OCI-LY3 (cell line): ENCODE measurements at regions not wholly inside any gene's neighbourhood (a gene's known extent, or its start where the extent isn't known, plus 50 kb on each side); places are given as distances from the start of the nearest gene placed in this dataset.

Source experiments
- H2AFZ ChIP-seq: fragments of 200-600, 300-600 bp; shearing (Covaris generic); 2 replicates; pipeline ENCODE4 v1.6.0; 2014; ENCODE audit warnings: antibody characterized with exemption, low read depth, low read length
- H3K27ac ChIP-seq: fragments of 200-600, 300-600 bp; sonication (generic); 2 replicates; pipeline ENCODE4 v1.5.1; 2014; ENCODE audit warnings: mild to moderate bottlenecking, low read length, moderate library complexity, mixed read lengths
- H3K27me3 ChIP-seq: fragments of 200-600, 300-600 bp; sonication (generic); 2 replicates; pipeline ENCODE4 v1.6.1; 2014; ENCODE audit warnings: low read depth, low read length, mixed read lengths
- H3K36me3 ChIP-seq: fragments of 200-600, 300-600 bp; sonication (generic); replicated peaks from 2 replicates; pipeline ENCODE3; 2014; ENCODE audit warnings: low read depth, low read length, mixed read lengths
- H3K4me1 ChIP-seq: fragments of 300-600, 200-600 bp; sonication (generic); 2 replicates; pipeline ENCODE4 v1.6.1; 2014; ENCODE audit warnings: low read length, mixed read lengths
- H3K4me2 ChIP-seq: fragments of 200-600, 300-600 bp; sonication (generic); 2 replicates; pipeline ENCODE4 v1.6.1; 2014; ENCODE audit warnings: low read length, mixed read lengths
- H3K4me3 ChIP-seq: fragments of 300-600, 200-600 bp; sonication (generic); 2 replicates; pipeline ENCODE4 v1.5.1; 2014; ENCODE audit warnings: antibody characterized with exemption, mild to moderate bottlenecking, low read length, moderate library complexity
- H3K79me2 ChIP-seq: fragments of 300-600, 200-600 bp; shearing (Covaris generic); 2 replicates; pipeline ENCODE4 v1.6.1; 2014; ENCODE audit warnings: mild to moderate bottlenecking, low read length, mixed read lengths
- H3K9ac ChIP-seq: fragments of 300-600, 200-600 bp; shearing (Covaris generic); 2 replicates; pipeline ENCODE4 v1.6.0; 2014; ENCODE audit warnings: mild to moderate bottlenecking, low read length, moderate library complexity
- H3K9me3 ChIP-seq: fragments of 200-600, 300-600 bp; shearing (Covaris generic); 2 replicates; pipeline ENCODE4 v1.6.1; 2014; ENCODE audit warnings: low read length, mixed read lengths; ENCODE audit not compliant: insufficient read depth
- H4K20me1 ChIP-seq: fragments of 200-600, 300-600 bp; sonication (generic); 2 replicates; pipeline ENCODE4 v1.6.1; 2016; ENCODE audit warnings: low read length, mixed read lengths; ENCODE audit not compliant: insufficient read depth
- CTCF ChIP-seq: fragments of 200-600, 300-600 bp; sonication (generic); IDR thresholded peaks from 2 replicates; pipeline ENCODE4 v1.5.1; 2014; ENCODE audit warnings: antibody characterized with exemption, low read length, low read depth
- EZH2phosphoT487 ChIP-seq: fragments of 200-600 bp; shearing (Covaris generic); IDR thresholded peaks from 2 replicates; pipeline ENCODE4 v1.6.1; 2018; ENCODE audit warnings: antibody characterized with exemption, mixed run types, low read depth

- no peaks in the 10 kb centered on the region for H3K36me3 ChIP-seq
- no peaks in the 10 kb centered on the region for H3K79me2 ChIP-seq
Observed at GRCh38 chr9:96167011-96167410, 135.0 kb downstream of the HSD17B3 start.

GRCh38 chr9:96164268-96164683 lies 137.7 kb downstream of the HSD17B3 start:
- Histone ChIP-seq H3K27ac (no peak overlapping the region), H3K27me3 (no peaks in the 10 kb centered on the region), H3K4me2 (no peak overlapping the region), H3K79me2 (no peaks in the 10 kb centered on the region), H3K4me3 (no peak overlapping the region), H4K20me1 (no peaks in the 10 kb centered on the region), H3K4me1 (no peaks in the 10 kb centered on the region), H3K9ac (no peak overlapping the region), H2AFZ (no peak overlapping the region), H3K36me3 (no peaks in the 10 kb centered on the region), H3K9me3 (no peaks in the 10 kb centered on the region)
- TF ChIP-seq EZH2phosphoT487, result no peak
- TF ChIP-seq CTCF, result no peak

More at GRCh38 chr9:96167011-96167410, 135.0 kb downstream of the HSD17B3 start:
- no peaks in the 10 kb centered on the region for H4K20me1 ChIP-seq
- H2AFZ ChIP-seq, result no peak overlapping the region
- H3K4me2 ChIP-seq, result no peak overlapping the region
- H3K4me3 ChIP-seq, result no peak overlapping the region
- TF ChIP-seq EZH2phosphoT487 (no peak), CTCF (no peak)
- H3K27me3 ChIP-seq, result no peaks in the 10 kb centered on the region
- no peaks in the 10 kb centered on the region for H3K9me3 ChIP-seq
- no peak overlapping the region for H3K27ac ChIP-seq
- no peak overlapping the region for H3K9ac ChIP-seq
- no peaks in the 10 kb centered on the region for H3K4me1 ChIP-seq

DNA sequence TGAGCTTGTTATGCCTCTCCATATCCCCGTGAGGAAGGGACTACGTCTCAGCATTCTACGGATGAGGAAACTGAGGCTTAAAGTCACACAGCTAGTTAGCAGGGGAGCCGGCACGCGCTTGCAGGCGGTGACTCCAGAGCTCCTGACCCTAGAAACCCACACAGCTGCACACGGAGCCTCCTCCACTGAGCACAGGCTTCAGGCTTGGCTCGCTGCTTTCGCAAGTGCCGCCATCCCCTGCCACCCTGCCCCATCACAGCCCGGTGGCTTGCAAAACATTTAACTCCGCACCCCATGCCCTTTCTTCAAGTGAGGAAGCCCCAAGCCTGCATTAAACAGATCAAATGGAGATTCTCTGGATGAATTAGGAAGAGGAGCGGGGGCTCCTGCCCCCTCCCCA lies 138.3 kb downstream of the HSD17B3 start:
- Histone ChIP-seq H3K4me1 (no peaks in the 10 kb centered on the region), H3K27me3 (no peaks in the 10 kb centered on the region), H3K27ac (no peak overlapping the region), H4K20me1 (no peaks in the 10 kb centered on the region), H3K79me2 (no peaks in the 10 kb centered on the region), H3K4me3 (no peak overlapping the region), H3K4me2 (no peak overlapping the region), H3K9me3 (no peaks in the 10 kb centered on the region), H2AFZ (no peak overlapping the region), H3K9ac (no peak overlapping the region), H3K36me3 (no peaks in the 10 kb centered on the region)
- TF ChIP-seq CTCF (no peak), EZH2phosphoT487 (no peak)

DNA sequence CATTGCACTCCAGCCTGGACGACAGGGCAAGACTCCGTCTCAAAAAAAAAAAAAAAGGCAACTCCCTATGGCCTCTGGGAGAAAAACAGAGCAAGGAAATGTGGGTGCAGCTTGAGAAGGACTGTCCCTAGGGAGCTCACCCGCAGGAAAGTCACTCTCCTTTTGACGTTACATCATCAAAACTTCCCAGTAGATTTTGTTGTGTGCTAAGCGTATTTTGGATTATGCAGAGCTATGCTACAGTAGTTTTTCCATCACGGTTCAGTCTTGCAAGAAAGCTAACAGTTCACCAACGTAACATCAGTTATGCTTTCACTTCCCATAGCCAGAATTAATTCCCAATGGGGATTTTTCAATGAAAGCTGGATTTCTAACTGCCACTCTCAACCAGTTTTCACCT lies 138.8 kb downstream of the HSD17B3 start:
- Histone ChIP-seq H3K36me3 (no peaks in the 10 kb centered on the region), H2AFZ (no peak overlapping the region), H3K79me2 (no peaks in the 10 kb centered on the region), H3K27ac (no peak overlapping the region), H3K9me3 (no peaks in the 10 kb centered on the region), H3K4me2 (no peak overlapping the region), H3K4me3 (no peak overlapping the region), H3K9ac (no peak overlapping the region), H3K27me3 (no peaks in the 10 kb centered on the region), H3K4me1 (no peaks in the 10 kb centered on the region), H4K20me1 (no peaks in the 10 kb centered on the region)
- TF ChIP-seq EZH2phosphoT487 (no peak), CTCF (no peak)
